ENCODE measurements at regions not wholly inside any gene's neighbourhood (a gene's known extent, or its start where the extent isn't known, plus 50 kb on each side); places are given as distances from the start of the nearest gene placed in this dataset.
"Not testable (repeated sequence)": the region's sequence is repeated elsewhere in the genome, so short reads cannot be mapped to it uniquely, and the experiment has no call there.

DNA sequence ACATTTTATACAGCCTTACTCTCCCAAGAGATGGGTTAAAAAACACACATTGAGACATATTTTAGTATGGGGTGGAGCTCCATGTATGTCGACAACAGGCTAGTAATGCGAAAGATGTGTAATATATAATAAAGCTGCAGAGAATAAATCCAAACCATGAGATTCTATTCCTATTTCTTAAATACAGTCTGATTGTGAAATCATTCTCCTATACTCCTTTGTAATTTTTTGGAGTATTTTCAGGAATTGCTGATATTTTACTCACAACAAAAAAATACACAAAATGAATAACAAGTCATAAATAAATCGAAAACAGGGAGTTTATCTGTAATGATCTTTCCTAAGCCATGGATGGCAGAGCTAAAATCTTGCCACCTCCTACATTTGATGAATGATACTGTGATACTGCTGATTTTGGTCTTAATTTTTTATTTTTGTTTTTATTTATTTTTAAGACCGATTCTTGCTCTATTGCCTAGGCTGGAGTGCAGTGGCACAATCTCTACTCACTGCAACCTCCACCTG, 173.5 kb upstream of the KLF6 start:
- H3K9me3 ChIP-seq: no peaks in the 10 kb centered on the region
- WGBS, 2 donors: 95 to 97% methylated on average over 4 of the region's 4 CpGs
- H3K27me3 ChIP-seq: no peaks in the 10 kb centered on the region
- ATAC-seq (no peak), DNase-seq (no peak)
- no peak overlapping the region for H3K27ac ChIP-seq
- TF ChIP-seq, protein P1, sequence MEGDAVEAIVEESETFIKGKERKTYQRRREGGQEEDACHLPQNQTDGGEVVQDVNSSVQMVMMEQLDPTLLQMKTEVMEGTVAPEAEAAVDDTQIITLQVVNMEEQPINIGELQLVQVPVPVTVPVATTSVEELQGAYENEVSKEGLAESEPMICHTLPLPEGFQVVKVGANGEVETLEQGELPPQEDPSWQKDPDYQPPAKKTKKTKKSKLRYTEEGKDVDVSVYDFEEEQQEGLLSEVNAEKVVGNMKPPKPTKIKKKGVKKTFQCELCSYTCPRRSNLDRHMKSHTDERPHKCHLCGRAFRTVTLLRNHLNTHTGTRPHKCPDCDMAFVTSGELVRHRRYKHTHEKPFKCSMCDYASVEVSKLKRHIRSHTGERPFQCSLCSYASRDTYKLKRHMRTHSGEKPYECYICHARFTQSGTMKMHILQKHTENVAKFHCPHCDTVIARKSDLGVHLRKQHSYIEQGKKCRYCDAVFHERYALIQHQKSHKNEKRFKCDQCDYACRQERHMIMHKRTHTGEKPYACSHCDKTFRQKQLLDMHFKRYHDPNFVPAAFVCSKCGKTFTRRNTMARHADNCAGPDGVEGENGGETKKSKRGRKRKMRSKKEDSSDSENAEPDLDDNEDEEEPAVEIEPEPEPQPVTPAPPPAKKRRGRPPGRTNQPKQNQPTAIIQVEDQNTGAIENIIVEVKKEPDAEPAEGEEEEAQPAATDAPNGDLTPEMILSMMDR (IDR thresholded peaks at IDR 0.05): no peak
- peaks cover 0 to 10% (median 0%) of the 10 kb centered on the region in 9 donors for H3K4me1 ChIP-seq
- H3K4me3 ChIP-seq: no peak overlapping the region
- intact Hi-C loops (cut with DNase I): no loop called here
- H3K36me3 ChIP-seq: no peaks in the 10 kb centered on the region

DNA sequence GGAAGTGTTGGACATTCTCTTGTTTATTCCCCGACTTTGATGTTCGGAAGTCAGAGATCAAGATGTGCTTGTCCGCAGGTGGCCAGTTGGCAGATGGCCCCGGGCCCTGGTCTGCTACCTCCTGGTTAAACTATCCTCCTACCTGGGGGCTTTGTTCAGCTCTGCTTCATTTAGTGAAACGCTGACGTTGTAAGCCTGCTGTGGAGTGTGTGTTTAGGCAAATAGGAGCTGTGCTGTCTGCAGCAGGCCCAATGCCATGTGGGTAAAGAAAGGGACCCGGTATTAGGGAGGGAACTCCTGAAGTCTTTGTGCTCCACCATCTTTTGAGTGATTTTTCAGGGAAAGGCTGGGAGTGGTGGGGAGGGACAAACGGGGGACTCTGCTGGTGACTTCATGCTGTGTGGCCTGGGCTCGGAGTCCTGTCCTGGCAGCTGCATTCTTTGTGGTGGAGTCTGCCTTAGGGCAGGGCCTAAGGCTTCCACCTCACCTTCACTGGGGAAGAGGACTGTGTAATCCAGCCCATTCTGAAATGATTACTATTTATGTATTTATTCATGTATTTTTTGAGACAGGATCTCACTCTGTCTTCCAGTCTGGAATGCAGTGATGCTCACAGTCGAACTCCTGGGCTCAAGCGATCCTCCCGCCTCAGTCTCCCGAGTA, 171.1 kb upstream of the KLF6 start:
- H3K27me3 ChIP-seq: no peaks in the 10 kb centered on the region
- H3K9me3 ChIP-seq: no peaks in the 10 kb centered on the region
- DNase-seq (no peak), ATAC-seq (peak in 1 of 8 donors; percentile 60)
- TF ChIP-seq, protein P1 (IDR thresholded peaks at IDR 0.05): no peak
- peaks cover 0 to 10% (median 0%) of the 10 kb centered on the region in 9 donors for H3K4me1 ChIP-seq
- no peak overlapping the region for H3K4me3 ChIP-seq
- 81 to 84% methylated on average over 13 of the region's 13 CpGs for WGBS, 2 donors
- H3K27ac ChIP-seq: no peak overlapping the region
- intact Hi-C loops (cut with DNase I): no loop called here
- no peaks in the 10 kb centered on the region for H3K36me3 ChIP-seq

DNA sequence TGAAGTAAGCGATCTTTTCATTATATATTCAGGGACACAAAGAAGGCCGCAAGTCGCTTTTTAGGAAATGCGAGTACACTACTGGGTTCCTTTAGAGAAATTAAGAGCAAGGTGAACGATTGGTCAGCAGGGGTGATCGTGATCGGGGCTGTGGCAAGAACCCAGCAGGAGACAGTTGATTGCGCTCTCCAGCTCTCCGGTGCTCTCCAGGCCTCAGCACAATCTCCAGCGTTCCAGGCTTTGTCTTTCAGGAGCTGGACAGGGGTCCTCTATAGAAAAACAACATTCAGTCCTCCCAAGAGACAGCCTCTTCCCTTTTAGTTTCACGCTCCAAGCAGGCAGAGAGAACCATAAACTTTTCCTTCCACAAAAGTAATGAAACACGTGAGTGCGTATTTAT, 170.5 kb upstream of the KLF6 start:
- ATAC-seq: peak in 1 of 8 donors; percentile 43
- no peak overlapping the region for H3K4me3 ChIP-seq
- no peaks in the 10 kb centered on the region for H3K36me3 ChIP-seq
- H3K4me1 ChIP-seq: peaks cover 0 to 11% (median 0%) of the 10 kb centered on the region in 9 donors
- H3K9me3 ChIP-seq: no peaks in the 10 kb centered on the region
- no peak for DNase-seq
- intact Hi-C loops (cut with DNase I): no loop called here
- 67 to 75% methylated on average over 13 of the region's 13 CpGs for WGBS, 2 donors
- TF ChIP-seq, protein P1 (IDR thresholded peaks at IDR 0.05): no peak
- no peak overlapping the region for H3K27ac ChIP-seq
- H3K27me3 ChIP-seq: no peaks in the 10 kb centered on the region

DNA sequence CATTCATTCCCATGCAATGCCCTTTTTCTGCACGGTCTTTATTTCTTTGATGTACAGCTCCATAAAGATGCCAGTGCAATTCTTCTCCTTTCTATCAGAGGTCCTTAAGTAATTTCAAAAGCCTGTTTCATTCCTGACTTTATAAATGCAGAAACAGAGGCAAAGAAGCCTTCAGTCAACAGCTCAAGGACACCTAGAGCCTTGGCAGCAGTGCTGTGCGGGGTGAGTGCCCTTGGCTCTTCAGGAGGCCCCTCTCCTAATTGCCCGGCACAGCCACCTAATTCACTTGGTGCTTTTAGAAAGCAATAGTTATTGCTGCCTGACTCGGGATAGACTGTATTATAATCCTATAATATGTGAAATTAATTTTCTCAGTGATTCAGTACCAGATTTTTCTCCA, 169.6 kb upstream of the KLF6 start:
- H3K36me3 ChIP-seq: no peaks in the 10 kb centered on the region
- ATAC-seq: peak in 4 of 8 donors; percentile 47 to 72 (median 66)
- TF ChIP-seq, protein P1 (IDR thresholded peaks at IDR 0.05): no peak
- peaks cover 0 to 10% (median 0%) of the 10 kb centered on the region in 9 donors for H3K4me1 ChIP-seq
- no peak overlapping the region for H3K4me3 ChIP-seq
- intact Hi-C loops (cut with DNase I): no loop called here
- DNase-seq: peak in 1 of 2 donors; percentile 34
- H3K9me3 ChIP-seq: no peaks in the 10 kb centered on the region
- no peaks in the 10 kb centered on the region for H3K27me3 ChIP-seq
- WGBS, 2 donors: 52 to 59% methylated on average over 4 of the region's 4 CpGs
- no peak overlapping the region for H3K27ac ChIP-seq

DNA sequence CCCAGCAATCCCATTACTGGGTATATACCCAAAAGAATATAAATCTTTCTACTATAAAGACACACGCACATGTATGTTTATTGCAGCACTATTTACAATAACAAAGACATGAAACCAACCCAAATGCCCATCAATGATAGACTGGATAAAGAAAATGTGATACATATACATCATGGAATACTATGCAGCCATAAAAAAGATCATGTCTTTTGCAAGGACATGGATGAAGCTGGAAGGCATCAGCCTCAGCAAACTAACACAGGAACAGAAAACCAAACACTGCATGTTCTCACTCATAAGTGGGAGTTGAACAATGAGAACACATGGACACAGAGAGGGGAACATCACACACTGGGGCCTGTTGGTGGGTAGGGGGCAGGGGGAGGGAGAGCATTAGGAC, 169.0 kb upstream of the KLF6 start:
- H3K36me3 ChIP-seq; H3K27me3 ChIP-seq; H3K4me3 ChIP-seq; intact Hi-C loops (cut with DNase I); H3K27ac ChIP-seq; H3K9me3 ChIP-seq; ATAC-seq; DNase-seq: not testable (repeated sequence)
- 97 to 100% methylated on average over 1 of the region's 1 CpG for WGBS, 2 donors
- H3K4me1 ChIP-seq: peaks cover 0 to 12% (median 0%) of the 10 kb centered on the region in 9 donors
